Neural cell (in vitro differentiated cells): ENCODE measurements at regions not wholly inside any gene's neighbourhood (a gene's known extent, or its start where the extent isn't known, plus 50 kb on each side); places are given as distances from the start of the nearest gene placed in this dataset.

Source experiments
- H2AFZ ChIP-seq: fragments of 200-600, 300-800 bp; sonication (generic), shearing (Covaris generic); 2 replicates; pipeline ENCODE4 v1.6.0; 2014; ENCODE audit warnings: low read depth, mild to moderate bottlenecking, antibody characterized with exemption, low read length, moderate library complexity
- H3F3A ChIP-seq: fragments of 200-600 bp; shearing (Covaris generic); 2 replicates; pipeline ENCODE4 v1.6.1; 2016; ENCODE audit warnings: mild to moderate bottlenecking, moderate library complexity, mixed read lengths, antibody characterized with exemption, low read length; ENCODE audit not compliant: insufficient read depth, poor library complexity, severe bottlenecking
- H3K27ac ChIP-seq: fragments of 200-600, 300-800 bp; sonication (generic), shearing (Covaris generic); 2 replicates; pipeline ENCODE4 v1.5.1; 2014; ENCODE audit warnings: mild to moderate bottlenecking, low read length, moderate library complexity
- H3K27me3 ChIP-seq: fragments of 300-800, 200-600 bp; sonication (generic), shearing (Covaris generic); 2 replicates; pipeline ENCODE4 v1.6.0; 2014; ENCODE audit warnings: mild to moderate bottlenecking, low read depth, low read length, moderate library complexity; ENCODE audit not compliant: insufficient read depth
- H3K36me3 ChIP-seq: fragments of 300-800, 200-600 bp; sonication (generic), shearing (Covaris generic); 2 replicates; pipeline ENCODE4 v1.5.1; 2014; ENCODE audit warnings: mild to moderate bottlenecking, antibody characterized with exemption, low read length, moderate library complexity; ENCODE audit not compliant: insufficient read depth
- H3K4me2 ChIP-seq: fragments of 300-800, 200-600 bp; sonication (generic), shearing (Covaris generic); 2 replicates; pipeline ENCODE4 v1.6.0; 2014; ENCODE audit warnings: mild to moderate bottlenecking, low read length
- H3K4me3 ChIP-seq: fragments of 300-800, 200-600 bp; sonication (generic), shearing (Covaris generic); 2 replicates; pipeline ENCODE4 v1.5.1; 2014; ENCODE audit warnings: mild to moderate bottlenecking, low read length, moderate library complexity
- H3K79me2 ChIP-seq: fragments of 200-600 bp; shearing (Covaris generic); replicated peaks from 2 replicates; pipeline ENCODE4 v1.6.0; 2014; ENCODE audit warnings: mild to moderate bottlenecking, low read length, moderate library complexity; ENCODE audit not compliant: insufficient read depth
- H3K9ac ChIP-seq: fragments of 300-800, 200-600 bp; sonication (generic), shearing (Covaris generic); 2 replicates; pipeline ENCODE4 v1.6.1; 2016; ENCODE audit warnings: mild to moderate bottlenecking, low read length, mixed read lengths
- H3K9me2 ChIP-seq: fragments of 200-600 bp; shearing (Covaris generic); 2 replicates; pipeline ENCODE4 v1.6.1; 2016; ENCODE audit warnings: mild to moderate bottlenecking, low read length, mixed read lengths; ENCODE audit not compliant: insufficient read depth
- H3K9me3 ChIP-seq: fragments of 200-600, 300-800 bp; sonication (generic), shearing (Covaris generic); 2 replicates; pipeline ENCODE4 v1.6.1; 2016; ENCODE audit warnings: mild to moderate bottlenecking, mixed run types, low read length, moderate library complexity, mixed read lengths
- H4K20me1 ChIP-seq: fragments of 200-600 bp; shearing (Covaris generic); 2 replicates; pipeline ENCODE4 v1.6.1; 2016; ENCODE audit warnings: mild to moderate bottlenecking, mixed run types; ENCODE audit not compliant: insufficient read depth
- CTCF ChIP-seq: fragments of 450-650 bp; IDR thresholded peaks from 2 replicates; pipeline ENCODE4 v1.5.1; 2014; ENCODE audit warnings: antibody characterized with exemption, mild to moderate bottlenecking, moderate library complexity; ENCODE audit not compliant: poor library complexity, severe bottlenecking
- EP300 ChIP-seq: fragments of 450-650 bp; conservative IDR thresholded peaks from 2 replicates; pipeline ENCODE4 v1.6.1; 2014; ENCODE audit warnings: antibody characterized with exemption, mild to moderate bottlenecking, moderate library complexity; ENCODE audit not compliant: poor library complexity, severe bottlenecking
- EZH2 ChIP-seq: fragments of 200-600, 300-800 bp; shearing (Covaris generic), sonication (generic); IDR thresholded peaks from 2 replicates; pipeline ENCODE4 v1.6.1; 2014; ENCODE audit warnings: antibody characterized with exemption, low read length, borderline replicate concordance, mild to moderate bottlenecking; ENCODE audit not compliant: insufficient read depth, poor library complexity, severe bottlenecking
- MXI1 ChIP-seq: fragments of 450-650 bp; conservative IDR thresholded peaks from 2 replicates; pipeline ENCODE4 v1.6.1; 2014; ENCODE audit warnings: antibody characterized with exemption, mild to moderate bottlenecking; ENCODE audit not compliant: poor library complexity, severe bottlenecking
- POLR2AphosphoS5 ChIP-seq: IDR thresholded peaks from 2 replicates; pipeline ENCODE4 v1.6.1; 2012
- RAD21 ChIP-seq: fragments of 450-650 bp; conservative IDR thresholded peaks from 2 replicates; pipeline ENCODE4 v1.6.1; 2014; ENCODE audit warnings: antibody characterized with exemption, mild to moderate bottlenecking, moderate library complexity
- REST ChIP-seq: IDR thresholded peaks from 2 replicates; pipeline ENCODE4 v1.6.1; 2012; ENCODE audit warnings: borderline replicate concordance
- SMC3 ChIP-seq: fragments of 450-650 bp; conservative IDR thresholded peaks from 2 replicates; pipeline ENCODE4 v1.6.1; 2014; ENCODE audit warnings: antibody characterized with exemption, mild to moderate bottlenecking, moderate library complexity; ENCODE audit not compliant: poor library complexity
- TAF1 ChIP-seq: IDR thresholded peaks from 2 replicates; pipeline ENCODE4 v1.6.1; 2012; ENCODE audit warnings: low read depth

GRCh38 chr14:55864890-55865655 lies 253.1 kb upstream of the PELI2 start:
- Histone ChIP-seq H3K27ac (no peak overlapping the region), H3K9ac (no peak overlapping the region), H2AFZ (no peak overlapping the region), H3K27me3 (no peaks in the 10 kb centered on the region), H3K9me3 (no peaks in the 10 kb centered on the region), H3K9me2 (no peaks in the 10 kb centered on the region), H3K4me2 (no peak overlapping the region), H3K4me3 (no peak overlapping the region), H3K36me3 (no peaks in the 10 kb centered on the region), H4K20me1 (no peaks in the 10 kb centered on the region), H3K79me2 (no peaks in the 10 kb centered on the region), H3F3A (no peaks in the 10 kb centered on the region)
- TF ChIP-seq CTCF: no peak
- no peak for TF ChIP-seq MXI1
- no peak for TF ChIP-seq REST
- no peak for TF ChIP-seq EZH2
- TF ChIP-seq TAF1: no peak
- TF ChIP-seq SMC3: no peak
- TF ChIP-seq RAD21: no peak
- no peak for TF ChIP-seq EP300
- no peak for TF ChIP-seq POLR2AphosphoS5

GRCh38 chr14:55867311-55867710 lies 250.9 kb upstream of the PELI2 start:
- Histone ChIP-seq H3K4me2 (no peak overlapping the region), H3K27ac (no peak overlapping the region), H3K9ac (no peak overlapping the region), H2AFZ (no peak overlapping the region), H3K4me3 (no peak overlapping the region), H3K79me2 (no peaks in the 10 kb centered on the region), H3F3A (no peaks in the 10 kb centered on the region), H3K36me3 (no peaks in the 10 kb centered on the region), H4K20me1 (no peaks in the 10 kb centered on the region), H3K9me3 (no peaks in the 10 kb centered on the region), H3K27me3 (no peaks in the 10 kb centered on the region), H3K9me2 (no peaks in the 10 kb centered on the region)
- TF ChIP-seq REST (no peak), EZH2 (no peak), CTCF (no peak), SMC3 (no peak), TAF1 (no peak), RAD21 (no peak), MXI1 (no peak), EP300 (no peak), POLR2AphosphoS5 (no peak)
